Kidney epithelial cell (primary cell): ENCODE measurements at regions not wholly inside any gene's neighbourhood (a gene's known extent, or its start where the extent isn't known, plus 50 kb on each side); places are given as distances from the start of the nearest gene placed in this dataset.

Experiments
- DNase-seq: peaks from one replicate; pipeline ENCODE4 v3.0.0-alpha.2; 2010; ENCODE audit warnings: low read depth
- H3K27me3 ChIP-seq: 2 replicates; pipeline ENCODE4 v1.6.0; 2011; ENCODE audit warnings: low read length; ENCODE audit not compliant: control insufficient read depth, insufficient read depth
- H3K36me3 ChIP-seq: 2 replicates; pipeline ENCODE4 v1.5.1; 2011; ENCODE audit warnings: low read length; ENCODE audit not compliant: control insufficient read depth, insufficient read depth
- H3K4me3 ChIP-seq: 2 replicates; pipeline ENCODE4 v1.5.1; 2011; ENCODE audit warnings: low read depth, mild to moderate bottlenecking, control low read depth, low read length
- CTCF ChIP-seq: IDR thresholded peaks from 2 replicates; pipeline ENCODE4 v1.5.1; 2011; ENCODE audit warnings: mild to moderate bottlenecking, moderate library complexity, low read length, control low read depth, inconsistent platforms; ENCODE audit not compliant: insufficient read depth, poor library complexity, severe bottlenecking

DNA sequence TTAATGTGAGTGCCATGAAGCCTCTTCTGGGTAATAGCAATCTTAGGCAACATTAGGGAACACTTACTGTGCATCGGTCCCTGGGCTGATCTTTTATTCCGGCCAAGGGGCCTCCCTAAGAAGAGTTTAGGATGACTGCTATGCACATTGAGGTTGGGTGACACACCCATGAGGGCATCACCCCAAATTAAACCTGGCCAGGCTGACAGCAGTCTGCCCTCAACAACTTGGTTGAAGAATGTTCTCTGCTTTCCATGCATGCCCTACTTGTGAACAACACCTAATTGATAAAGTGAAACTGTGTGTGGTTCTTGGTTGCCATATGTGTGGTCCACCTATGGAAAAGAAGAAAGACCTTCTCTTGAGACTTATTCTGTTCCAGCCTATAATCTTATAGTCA lies 1098.0 kb downstream of the BCL11B start:
- Histone ChIP-seq H3K27me3 (no peaks in the 10 kb centered on the region), H3K36me3 (no peaks in the 10 kb centered on the region), H3K4me3 (no peak overlapping the region)
- no peak for TF ChIP-seq CTCF
- DNase-seq, result no peak

DNA sequence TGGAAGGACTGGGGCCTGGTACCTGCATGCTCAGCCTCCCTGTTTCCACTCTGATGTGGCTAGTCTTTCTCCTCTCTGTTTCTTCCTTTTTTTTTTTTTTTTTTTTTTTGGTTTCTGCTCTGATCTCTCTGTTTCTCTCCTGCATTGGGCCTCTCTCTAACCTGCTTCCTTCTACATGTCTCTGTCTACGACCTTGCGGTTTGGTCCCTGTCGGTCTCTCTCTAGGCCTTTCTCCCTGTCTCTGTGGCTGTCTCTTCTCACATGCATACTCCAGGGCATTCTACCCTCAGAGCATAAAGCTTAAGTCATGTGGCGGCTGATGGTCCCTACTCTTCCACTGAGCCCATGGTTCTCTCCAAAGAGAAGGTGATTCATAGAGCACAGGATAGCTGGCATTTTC lies 1096.6 kb downstream of the BCL11B start:
- no peak for DNase-seq
- TF ChIP-seq CTCF, result no peak
- Histone ChIP-seq H3K4me3 (no peak overlapping the region), H3K36me3 (no peaks in the 10 kb centered on the region), H3K27me3 (no peaks in the 10 kb centered on the region)

- Histone ChIP-seq H3K4me3 (no peak overlapping the region), H3K36me3 (no peaks in the 10 kb centered on the region), H3K27me3 (no peaks in the 10 kb centered on the region)
- TF ChIP-seq CTCF, result no peak
- no peak for DNase-seq
Measured at GRCh38 chr14:98175881-98176280, 1096.1 kb downstream of the BCL11B start.

- DNase-seq, result no peak
- no peak for TF ChIP-seq CTCF
- Histone ChIP-seq H3K27me3 (no peaks in the 10 kb centered on the region), H3K4me3 (no peak overlapping the region), H3K36me3 (no peaks in the 10 kb centered on the region)
Measured at GRCh38 chr14:98176892-98177291, 1095.1 kb downstream of the BCL11B start.

- no peak for TF ChIP-seq CTCF
Measured at GRCh38 chr14:98177551-98177950, 1094.4 kb downstream of the BCL11B start.

DNA sequence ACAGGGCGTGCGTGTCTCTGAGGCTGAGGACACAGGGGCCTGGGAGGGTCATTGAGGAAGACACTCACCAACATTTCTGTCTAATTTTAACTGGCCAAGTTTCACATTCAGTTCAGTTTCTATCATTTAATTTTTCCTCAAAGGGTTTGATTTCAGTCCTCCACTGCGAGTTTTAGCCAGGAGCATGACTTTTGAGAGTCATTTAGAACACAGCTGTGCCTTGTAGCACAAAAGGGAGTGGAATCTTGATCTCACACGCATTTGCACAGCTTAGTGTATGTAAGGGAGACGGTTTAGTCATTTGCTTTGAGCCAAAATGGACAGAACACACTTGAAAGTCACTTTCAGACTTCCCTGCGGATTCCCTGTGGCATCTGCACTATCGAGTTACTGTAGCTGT lies 1090.8 kb downstream of the BCL11B start:
- H3K4me3 ChIP-seq, result no peak overlapping the region
- H3K36me3 ChIP-seq, result no peaks in the 10 kb centered on the region
- no peaks in the 10 kb centered on the region for H3K27me3 ChIP-seq
- DNase-seq, result no peak
- TF ChIP-seq CTCF, result no peak

More at GRCh38 chr14:98177551-98177950, 1094.4 kb downstream of the BCL11B start:
- Histone ChIP-seq H3K27me3 (no peaks in the 10 kb centered on the region), H3K4me3 (no peak overlapping the region), H3K36me3 (no peaks in the 10 kb centered on the region)
- DNase-seq, result no peak
